Erythroblast (primary cell): ENCODE measurements at regions not wholly inside any gene's neighbourhood (a gene's known extent, or its start where the extent isn't known, plus 50 kb on each side); places are given as distances from the start of the nearest gene placed in this dataset.

Experiments
- GATA1 ChIP-seq: IDR thresholded peaks from 2 replicates; pipeline ENCODE4 v1.6.1; 2011; ENCODE audit warnings: low read depth, mild to moderate bottlenecking, control low read depth, low read length, moderate library complexity
- POLR2A ChIP-seq: IDR thresholded peaks from 2 replicates; pipeline ENCODE4 v1.6.1; 2011; ENCODE audit warnings: mild to moderate bottlenecking, low read length

DNA sequence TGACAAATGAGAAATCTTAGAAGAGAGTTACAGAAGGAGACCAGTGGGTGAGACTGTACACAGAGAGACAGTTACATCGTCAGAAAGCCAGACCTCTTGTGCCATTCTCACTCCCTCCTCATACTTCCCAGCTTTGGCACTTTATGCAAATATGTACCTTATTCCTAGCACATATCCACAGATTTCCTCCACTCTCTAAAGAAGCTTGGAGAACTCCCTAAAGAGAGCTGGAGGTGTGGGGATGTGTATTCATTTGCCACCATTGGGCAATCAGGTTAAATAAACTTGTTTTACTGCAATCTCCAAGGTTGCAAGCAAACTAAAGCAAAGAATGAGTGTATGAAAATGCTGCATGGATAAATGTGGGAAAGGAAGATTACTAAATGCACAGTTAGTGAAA is 380.9 kb upstream of the PRMT6 start:
- TF ChIP-seq POLR2A (no peak), GATA1 (no peak)
